ENCODE measurements at regions not wholly inside any gene's neighbourhood (a gene's known extent, or its start where the extent isn't known, plus 50 kb on each side); places are given as distances from the start of the nearest gene placed in this dataset.
A peak's percentile ranks its signal among the peaks of the same experiment; 100 is the strongest.
"Not testable (repeated sequence)": the region's sequence is repeated elsewhere in the genome, so short reads cannot be mapped to it uniquely, and the experiment has no call there.

- not testable (repeated sequence) for DNase-seq
Observed at GRCh38 chr16:21422824-21423223, 144.7 kb upstream of the CRYM start.

- DNase-seq: not testable (repeated sequence)
Observed at GRCh38 chr16:21404699-21405098, 126.6 kb upstream of the CRYM start.

- DNase-seq: not testable (repeated sequence)
Observed at GRCh38 chr16:21397866-21398265, 119.8 kb upstream of the CRYM start.

DNA sequence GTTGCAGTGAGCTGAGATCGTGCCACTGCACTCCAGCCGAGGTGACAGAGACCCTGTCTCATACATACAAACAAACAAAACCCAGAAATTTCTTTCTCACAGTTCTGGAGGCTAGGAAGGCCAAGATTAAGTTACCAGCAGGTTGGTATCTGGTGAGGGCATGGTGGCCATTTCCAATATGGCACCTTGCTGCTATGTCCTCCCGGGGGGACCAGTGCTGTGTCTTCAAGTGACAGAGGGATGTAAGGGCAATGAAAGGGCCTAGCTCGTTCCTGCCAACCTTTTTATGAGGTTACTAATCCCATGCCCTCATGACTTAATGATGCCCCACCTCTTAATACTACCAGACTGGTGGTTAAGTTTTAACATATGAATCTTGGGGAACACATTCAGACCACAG is 118.5 kb upstream of the CRYM start:
- not testable (repeated sequence) for DNase-seq

GRCh38 chr16:21390634-21391033 is 112.5 kb upstream of the CRYM start:
- DNase-seq: not testable (repeated sequence)

DNA sequence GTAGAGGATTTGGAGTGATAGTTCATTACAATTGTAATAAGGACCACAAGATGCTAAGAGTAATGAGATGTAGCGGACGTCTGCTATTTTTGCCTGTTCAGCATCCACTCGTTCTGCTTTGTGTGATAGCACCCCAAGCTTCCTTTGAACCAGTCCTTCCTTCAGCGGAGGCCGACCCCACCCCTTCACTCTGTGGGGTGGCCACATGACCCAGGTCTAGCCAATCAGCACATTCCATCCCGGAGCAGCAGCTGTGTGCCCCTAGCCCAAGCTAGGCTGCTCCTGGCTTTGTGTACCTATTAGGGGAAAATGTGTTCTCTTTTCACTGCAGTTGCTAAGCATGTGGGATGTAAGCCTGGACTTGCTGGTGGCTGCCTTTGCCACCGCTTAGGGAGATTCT is 111.8 kb upstream of the CRYM start:
- not testable (repeated sequence) for DNase-seq

- not testable (repeated sequence) for DNase-seq
Observed at GRCh38 chr16:21387757-21388156, 109.7 kb upstream of the CRYM start.

GRCh38 chr16:21386201-21386915 is 108.3 kb upstream of the CRYM start:
- DNase-seq: not testable (repeated sequence)

DNA sequence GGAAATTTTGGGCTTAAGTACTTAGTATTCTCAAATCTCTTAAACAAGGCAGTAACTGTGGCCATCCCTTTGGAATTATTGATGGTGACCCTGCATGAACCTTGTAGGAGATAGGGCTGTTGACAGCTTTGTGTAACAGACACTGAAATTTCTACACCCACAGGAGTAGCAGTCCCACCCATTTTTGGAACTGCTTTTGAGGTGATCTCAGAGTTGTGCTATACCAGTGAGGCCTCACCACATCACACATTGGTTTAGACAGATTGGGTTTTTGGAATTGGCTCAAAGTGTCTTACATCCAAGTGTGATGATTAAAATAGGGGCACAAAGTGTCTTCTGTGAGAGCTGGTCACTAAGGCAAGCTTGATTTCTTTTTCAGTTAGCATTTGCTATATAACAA is 105.6 kb upstream of the CRYM start:
- DNase-seq: not testable (repeated sequence)

- not testable (repeated sequence) for DNase-seq
Observed at GRCh38 chr16:21379645-21380044, 101.6 kb upstream of the CRYM start.

GRCh38 chr16:21376196-21376899 is 98.3 kb upstream of the CRYM start:
- not testable (repeated sequence) for DNase-seq

GRCh38 chr16:21375334-21375733 is 97.2 kb upstream of the CRYM start:
- DNase-seq: peak in 1 of 3 donors; percentile 31

DNA sequence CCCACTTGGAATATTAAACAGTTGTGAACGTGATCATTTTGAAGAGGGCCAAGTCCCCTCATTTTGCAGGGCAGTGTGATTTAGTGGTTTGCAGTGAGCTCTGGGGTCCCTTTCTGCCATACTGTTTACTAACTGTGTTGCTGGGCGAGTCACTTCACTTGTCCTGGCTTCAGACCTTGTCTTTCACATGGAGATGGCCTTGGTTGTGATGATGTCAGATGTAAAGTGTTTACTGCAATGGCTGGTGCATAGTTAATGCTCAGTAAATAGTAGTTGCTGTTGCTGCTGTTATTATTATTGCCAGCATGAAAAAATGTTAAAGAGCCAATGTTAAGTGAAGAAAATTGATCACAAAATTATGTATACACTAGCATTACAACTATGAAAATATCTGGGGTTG is 95.4 kb upstream of the CRYM start:
- DNase-seq: not testable (repeated sequence)

DNA sequence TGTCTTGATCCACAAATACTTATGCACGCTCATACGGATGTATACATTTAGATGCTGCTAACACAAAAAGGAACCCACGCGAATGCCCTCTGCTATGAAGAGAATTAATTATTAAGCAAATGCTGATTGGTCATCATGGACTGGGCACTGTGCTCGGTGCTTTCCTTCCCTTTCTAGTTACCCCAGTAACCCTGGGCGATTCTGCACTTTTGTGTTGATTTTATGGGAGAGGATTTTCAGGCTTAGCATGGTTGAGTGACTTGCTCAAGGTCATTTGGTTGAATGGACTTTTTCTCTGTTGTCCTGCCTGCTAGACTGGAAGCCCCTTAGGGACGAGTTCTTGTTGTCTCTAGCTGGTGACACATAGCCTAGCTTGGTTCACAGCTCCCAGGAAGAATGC is 94.8 kb upstream of the CRYM start:
- DNase-seq: not testable (repeated sequence)

DNA sequence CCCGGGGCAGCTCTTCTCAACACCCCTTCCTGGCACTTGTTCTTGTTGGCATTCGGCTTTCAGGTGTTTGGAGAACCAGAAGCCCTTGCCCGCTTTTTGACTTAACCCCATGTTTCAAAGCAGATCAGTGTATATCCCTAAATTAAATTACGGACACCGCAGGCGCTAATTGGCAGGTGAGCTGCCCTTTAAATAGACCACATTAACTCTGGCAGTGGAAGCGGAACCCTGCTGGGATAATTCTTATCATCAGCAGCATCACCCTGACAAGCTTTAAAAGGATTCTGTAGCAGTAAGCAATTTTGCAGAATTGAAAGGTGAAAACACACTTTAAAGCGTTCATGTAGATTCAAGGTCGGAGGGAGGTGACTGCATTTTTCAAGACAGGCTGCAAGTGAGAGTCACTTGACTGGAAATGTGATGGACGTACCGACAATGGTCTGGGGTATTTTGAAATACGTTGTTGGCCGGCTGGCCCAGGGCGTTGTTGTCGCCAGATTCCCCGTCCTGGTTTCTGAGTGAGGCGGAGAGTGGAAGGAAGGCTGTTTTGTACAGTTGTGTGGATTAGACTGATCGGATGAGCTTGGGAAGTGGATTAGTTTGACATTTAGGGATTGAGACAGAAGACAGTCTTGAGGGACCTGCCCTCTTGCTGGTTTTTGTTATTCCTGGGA is 94.2 kb upstream of the CRYM start:
- DNase-seq: not testable (repeated sequence)

GRCh38 chr16:21370791-21371190 is 92.7 kb upstream of the CRYM start:
- not testable (repeated sequence) for DNase-seq

DNA sequence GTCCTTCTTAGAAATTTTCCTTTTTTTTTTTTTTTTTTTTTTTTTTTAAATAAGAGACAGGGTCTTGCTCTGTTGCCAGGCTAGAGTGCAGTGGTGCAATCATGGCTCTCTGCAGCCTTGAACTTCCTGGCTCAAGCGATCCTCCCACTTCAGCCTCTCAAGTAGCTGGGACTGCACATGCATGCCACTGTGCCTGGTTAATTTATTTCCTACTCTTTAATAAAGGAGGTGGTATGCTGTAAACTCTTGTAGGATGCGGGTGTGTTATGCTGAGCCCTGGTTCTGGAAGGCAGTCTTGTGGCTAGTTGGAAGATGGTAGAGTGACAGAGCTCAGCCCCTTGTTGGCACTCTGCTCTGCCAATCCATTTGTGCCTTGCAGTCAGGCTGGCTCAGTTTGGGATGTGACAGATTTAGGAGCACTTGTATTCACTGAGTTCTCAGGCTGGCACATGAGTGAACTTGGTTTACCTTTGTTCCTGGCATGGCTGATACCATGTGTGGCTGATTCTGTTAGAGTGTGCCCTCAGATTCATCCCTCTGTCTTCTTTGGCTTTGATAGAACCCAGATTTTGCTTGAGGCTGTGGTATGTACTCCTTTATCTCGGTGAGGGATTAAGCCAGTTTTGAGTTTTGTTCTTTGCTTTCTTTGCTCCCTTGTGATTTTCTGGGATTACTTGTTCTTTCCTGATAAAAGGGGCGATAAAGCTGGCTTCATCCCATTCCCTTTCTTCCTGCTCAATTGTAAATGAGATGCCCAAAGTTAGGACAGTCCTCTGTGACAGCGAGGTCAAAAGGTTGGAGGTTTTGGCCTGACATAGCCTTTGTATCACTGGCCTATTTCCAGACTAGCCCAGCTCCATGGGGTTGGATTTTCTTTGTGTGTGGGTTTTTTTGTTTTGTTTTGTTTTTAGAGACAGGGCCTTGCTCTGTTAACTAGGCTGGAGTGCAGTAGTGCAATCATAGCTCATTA is 91.2 kb upstream of the CRYM start:
- DNase-seq: not testable (repeated sequence)

DNA sequence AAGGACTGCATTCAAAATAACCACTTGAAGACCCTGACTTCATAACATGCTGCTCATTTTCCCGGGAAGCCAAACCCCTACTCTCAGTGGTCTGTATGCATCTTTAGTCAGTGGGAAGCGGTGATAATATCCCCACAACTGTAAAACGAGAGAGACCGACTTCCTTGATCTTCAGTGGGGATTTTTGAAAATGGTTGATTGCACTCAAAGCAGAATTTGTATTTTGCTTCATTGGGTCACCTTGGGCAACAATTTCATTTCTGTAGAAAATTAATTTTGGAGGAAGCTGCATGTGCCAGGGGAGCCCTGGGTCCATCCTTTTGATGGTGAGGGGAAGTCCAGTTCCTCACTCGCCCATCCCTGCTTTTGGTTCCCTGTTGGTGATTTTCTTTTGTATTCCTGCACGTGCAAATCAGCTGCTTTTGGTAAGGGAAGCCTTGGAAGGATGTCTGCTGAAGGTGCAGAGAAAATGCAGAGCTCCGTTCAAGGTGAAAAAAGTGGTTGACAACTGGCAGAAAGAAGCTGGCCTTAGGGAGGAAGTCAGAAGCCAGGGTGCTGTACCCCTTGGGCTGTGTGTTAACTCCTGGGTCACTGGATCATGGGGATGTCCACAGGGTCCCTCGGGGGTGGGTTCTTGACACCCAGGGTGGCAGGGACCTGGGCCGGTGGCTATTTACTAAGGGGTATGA is 89.8 kb upstream of the CRYM start:
- DNase-seq: not testable (repeated sequence)

- not testable (repeated sequence) for DNase-seq
Observed at GRCh38 chr16:21366998-21367397, 88.9 kb upstream of the CRYM start.

GRCh38 chr16:21365541-21365940 is 87.5 kb upstream of the CRYM start:
- not testable (repeated sequence) for DNase-seq

GRCh38 chr16:21363550-21364223 is 85.6 kb upstream of the CRYM start:
- peak; percentile 66 to 83 (median 79) for DNase-seq
